ENCODE measurements at regions not wholly inside any gene's neighbourhood (a gene's known extent, or its start where the extent isn't known, plus 50 kb on each side); places are given as distances from the start of the nearest gene placed in this dataset.

DNA sequence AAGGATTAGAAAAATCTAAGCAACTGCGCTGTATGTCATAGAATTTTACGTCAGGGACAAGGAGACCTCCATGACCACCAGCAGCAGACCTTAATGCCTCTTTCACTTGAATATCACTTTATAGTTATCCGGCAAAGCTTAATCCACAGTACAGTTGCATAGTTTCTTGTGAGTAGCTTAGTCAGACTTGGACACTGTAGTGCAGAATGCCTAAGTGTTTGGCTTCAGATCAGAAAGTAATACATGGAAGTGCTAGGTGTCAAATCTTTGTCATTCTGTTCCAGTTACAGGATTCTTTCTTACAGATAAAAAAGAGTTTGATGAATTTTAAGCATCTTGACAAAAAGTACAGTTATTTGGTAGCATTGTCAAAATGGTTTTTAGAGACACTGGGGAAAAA, 239.9 kb upstream of the PAPPA start:
- TF ChIP-seq, protein P1, sequence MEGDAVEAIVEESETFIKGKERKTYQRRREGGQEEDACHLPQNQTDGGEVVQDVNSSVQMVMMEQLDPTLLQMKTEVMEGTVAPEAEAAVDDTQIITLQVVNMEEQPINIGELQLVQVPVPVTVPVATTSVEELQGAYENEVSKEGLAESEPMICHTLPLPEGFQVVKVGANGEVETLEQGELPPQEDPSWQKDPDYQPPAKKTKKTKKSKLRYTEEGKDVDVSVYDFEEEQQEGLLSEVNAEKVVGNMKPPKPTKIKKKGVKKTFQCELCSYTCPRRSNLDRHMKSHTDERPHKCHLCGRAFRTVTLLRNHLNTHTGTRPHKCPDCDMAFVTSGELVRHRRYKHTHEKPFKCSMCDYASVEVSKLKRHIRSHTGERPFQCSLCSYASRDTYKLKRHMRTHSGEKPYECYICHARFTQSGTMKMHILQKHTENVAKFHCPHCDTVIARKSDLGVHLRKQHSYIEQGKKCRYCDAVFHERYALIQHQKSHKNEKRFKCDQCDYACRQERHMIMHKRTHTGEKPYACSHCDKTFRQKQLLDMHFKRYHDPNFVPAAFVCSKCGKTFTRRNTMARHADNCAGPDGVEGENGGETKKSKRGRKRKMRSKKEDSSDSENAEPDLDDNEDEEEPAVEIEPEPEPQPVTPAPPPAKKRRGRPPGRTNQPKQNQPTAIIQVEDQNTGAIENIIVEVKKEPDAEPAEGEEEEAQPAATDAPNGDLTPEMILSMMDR (IDR thresholded peaks at IDR 0.05): no peak
- no peak for TF ChIP-seq POLR2A (IDR thresholded peaks at IDR 0.05)
